Tibial nerve (tissue), 4 donors: ENCODE measurements at regions not wholly inside any gene's neighbourhood (a gene's known extent, or its start where the extent isn't known, plus 50 kb on each side); places are given as distances from the start of the nearest gene placed in this dataset.
"Not testable (repeated sequence)": the region's sequence is repeated elsewhere in the genome, so short reads cannot be mapped to it uniquely, and the experiment has no call there.

Experiments used
- DNase-seq, 2 donors: peaks; one replicate each; pipeline ENCODE4 v3.0.0-alpha.2; 2019; ENCODE audit warnings: low spot score in 2 of 2
- H3K27ac ChIP-seq, 4 donors: fragments of 200-600 bp; sonication (generic) in 3 of 4; one replicate each; pipeline ENCODE4 v1.5.1; 2017 to 2019; ENCODE audit warnings: mild to moderate bottlenecking in 1 of 4
- H3K27me3 ChIP-seq, 2 donors: fragments of 200-600 bp; sonication (generic) in 1 of 2; one replicate each; pipeline versions ENCODE4 v1.5.1 to v1.6.0; 2017 to 2019
- H3K36me3 ChIP-seq, 3 donors: fragments of 200-600 bp; sonication (generic); one replicate each; pipeline ENCODE4 v1.5.1; 2018 to 2019
- H3K4me1 ChIP-seq, 4 donors: fragments of 200-600 bp; sonication (generic) in 3 of 4; one replicate each; pipeline ENCODE4 v1.5.1; 2017 to 2019
- H3K4me3 ChIP-seq, 4 donors: fragments of 200-600 bp; sonication (generic) in 3 of 4; one replicate each; pipeline ENCODE4 v1.5.1; 2017 to 2019; ENCODE audit warnings: mild to moderate bottlenecking in 1 of 4, moderate library complexity in 1 of 4
- H3K9me3 ChIP-seq, 4 donors: fragments of 200-600 bp; sonication (generic) in 3 of 4; one replicate each; pipeline ENCODE4 v1.5.1; 2017 to 2019
- CTCF ChIP-seq, 5 experiments: fragments of 200-600 bp in 3 of 5; fragments of 450-650 bp in 2 of 5; sonication (generic) in 3 of 5; IDR thresholded peaks; one replicate each; pipeline ENCODE4 v1.5.1; 2016 to 2019; ENCODE audit warnings: antibody characterized with exemption in 5 of 5, mild to moderate bottlenecking in 3 of 5, moderate library complexity in 2 of 5
- EP300 ChIP-seq, 2 donors: sonication (generic); formaldehyde crosslinking; IDR thresholded peaks; one replicate each; pipeline ENCODE4 v1.6.1; 2017; ENCODE audit warnings: antibody characterized with exemption in 2 of 2, mild to moderate bottlenecking in 1 of 2
- POLR2A ChIP-seq, 2 donors: fragments of 450-650 bp; IDR thresholded peaks; one replicate each; pipeline ENCODE4 v1.6.1; 2017; ENCODE audit warnings: antibody characterized with exemption in 2 of 2, mild to moderate bottlenecking in 2 of 2, moderate library complexity in 2 of 2
- WGBS, 2 donors: methylation state at CpG; one replicate each; pipeline ENCODE4 v1.1.5; 2018; 5-methylcytosine and 5-hydroxymethylcytosine counted together

- H3K27ac ChIP-seq: no peak overlapping the region
- DNase-seq: no peak
- H3K4me1 ChIP-seq: peaks cover 0 to 4% (median 2%) of the 10 kb centered on the region in 4 donors
- no peak overlapping the region for H3K4me3 ChIP-seq
- no peaks in the 10 kb centered on the region for H3K9me3 ChIP-seq
- WGBS, 2 donors: 63 to 74% methylated on average over 1 of the region's 1 CpG
- H3K27me3 ChIP-seq: no peaks in the 10 kb centered on the region
- no peak for TF ChIP-seq CTCF (IDR thresholded peaks at IDR 0.05)
- TF ChIP-seq POLR2A (IDR thresholded peaks at IDR 0.05): no peak
- no peak for TF ChIP-seq EP300 (IDR thresholded peaks at IDR 0.05)
- no peaks in the 10 kb centered on the region for H3K36me3 ChIP-seq
These were observed 1036.4 kb downstream of the NR2F1-AS1 start for GRCh38 chr5:92544596-92544995.

GRCh38 chr5:92544036-92544435 lies 1037.0 kb downstream of the NR2F1-AS1 start:
- DNase-seq: no peak
- Histone ChIP-seq H3K36me3 (no peaks in the 10 kb centered on the region), H3K27ac (no peak overlapping the region), H3K27me3 (no peaks in the 10 kb centered on the region), H3K4me1 (peaks cover 0 to 4% (median 2%) of the 10 kb centered on the region in 4 donors), H3K4me3 (no peak overlapping the region), H3K9me3 (no peaks in the 10 kb centered on the region)
- no peak for TF ChIP-seq EP300 (IDR thresholded peaks at IDR 0.05)
- TF ChIP-seq CTCF (IDR thresholded peaks at IDR 0.05): no peak
- TF ChIP-seq POLR2A (IDR thresholded peaks at IDR 0.05): no peak
- 32 to 40% methylated on average over 3 of the region's 3 CpGs for WGBS, 2 donors

- no peaks in the 10 kb centered on the region for H3K36me3 ChIP-seq
- peaks cover 0 to 4% (median 0%) of the 10 kb centered on the region in 4 donors for H3K9me3 ChIP-seq
- no peak overlapping the region for H3K4me3 ChIP-seq
- TF ChIP-seq POLR2A (IDR thresholded peaks at IDR 0.05): no peak
- TF ChIP-seq EP300 (IDR thresholded peaks at IDR 0.05): no peak
- no peak for TF ChIP-seq CTCF (IDR thresholded peaks at IDR 0.05)
- no peak for DNase-seq
- H3K27ac ChIP-seq: no peak overlapping the region
- peaks cover 0 to 4% (median 2%) of the 10 kb centered on the region in 4 donors for H3K4me1 ChIP-seq
- H3K27me3 ChIP-seq: no peaks in the 10 kb centered on the region
These were observed 1037.8 kb downstream of the NR2F1-AS1 start for GRCh38 chr5:92543201-92543600.

GRCh38 chr5:92542017-92542416 lies 1039.0 kb downstream of the NR2F1-AS1 start:
- not testable (repeated sequence) for H3K27ac ChIP-seq, H3K9me3 ChIP-seq, H3K4me1 ChIP-seq, H3K36me3 ChIP-seq, H3K27me3 ChIP-seq, DNase-seq, H3K4me3 ChIP-seq
- 91% methylated on average over 1 of the region's 1 CpG for WGBS, 2 donors

GRCh38 chr5:92527311-92528078 lies 1053.5 kb downstream of the NR2F1-AS1 start:
- Histone ChIP-seq H3K9me3 (no peaks in the 10 kb centered on the region), H3K4me1 (no peaks in the 10 kb centered on the region), H3K4me3 (no peak overlapping the region), H3K27ac (no peak overlapping the region), H3K27me3 (no peaks in the 10 kb centered on the region), H3K36me3 (no peaks in the 10 kb centered on the region)
- TF ChIP-seq POLR2A (IDR thresholded peaks at IDR 0.05) (no peak), CTCF (IDR thresholded peaks at IDR 0.05) (no peak), EP300 (IDR thresholded peaks at IDR 0.05) (no peak)
- 87 to 88% methylated on average over 4 of the region's 4 CpGs for WGBS, 2 donors
- DNase-seq: no peak
